CD4-positive, alpha-beta T cell (primary cell): ENCODE measurements at regions not wholly inside any gene's neighbourhood (a gene's known extent, or its start where the extent isn't known, plus 50 kb on each side); places are given as distances from the start of the nearest gene placed in this dataset.

Experiments used
- ATAC-seq: fragments of 200-7000 bp; cut with Tn5 transposase; one replicate; pipeline ENCODE4 v1.10.0; 2022; ENCODE audit warnings: mild to moderate bottlenecking; ENCODE audit not compliant: poor library complexity
- CTCF ChIA-PET: fragments of 350-600 bp; sonication (Branson Sonifier 250); formaldehyde crosslinking; loops from one replicate; lab custom pipeline; 2021; ENCODE audit warnings: antibody characterized with exemption, inconsistent platforms; lab: Charles Lee
- POLR2A ChIA-PET: fragments of 350-600 bp; sonication (Branson Sonifier 250); formaldehyde crosslinking; loops from one replicate; lab custom pipeline; 2021; ENCODE audit warnings: antibody characterized with exemption, inconsistent platforms; lab: Charles Lee
- DNase-seq, 14 experiments: peaks; one replicate each; pipeline ENCODE4 v3.0.0-alpha.2; 2013 to 2020; ENCODE audit warnings: mixed read lengths in 2 of 14
- H3K27ac ChIP-seq, 2 donors: one replicate each; pipeline versions ENCODE4 v1.5.1 to v1.7.0; 2013; ENCODE audit warnings: low read length in 2 of 2, low read depth in 1 of 2, mild to moderate bottlenecking in 1 of 2
- H3K27me3 ChIP-seq, 2 experiments: 1 replicate in 1 of 2; 2 replicates in 1 of 2; pipeline versions ENCODE4 v1.6.1 to v1.7.0; 2013; ENCODE audit warnings: low read length in 2 of 2, control low read depth in 1 of 2, mild to moderate bottlenecking in 1 of 2, moderate library complexity in 1 of 2; ENCODE audit not compliant: insufficient read depth in 2 of 2, control insufficient read depth in 1 of 2
- H3K36me3 ChIP-seq: one replicate; pipeline ENCODE4 v1.6.1; 2013; ENCODE audit warnings: low read length, control low read depth; ENCODE audit not compliant: insufficient read depth
- H3K4me1 ChIP-seq: one replicate; pipeline ENCODE4 v1.6.1; 2013; ENCODE audit warnings: low read length, control low read depth; ENCODE audit not compliant: insufficient read depth
- H3K4me3 ChIP-seq: one replicate; pipeline ENCODE4 v1.5.1; 2013; ENCODE audit warnings: mild to moderate bottlenecking, low read length, moderate library complexity
- H3K9me3 ChIP-seq, 2 experiments: 1 replicate in 1 of 2; 2 replicates in 1 of 2; pipeline versions ENCODE4 v1.6.1 to v1.7.0; 2013; ENCODE audit warnings: low read length in 2 of 2, mild to moderate bottlenecking in 2 of 2, control low read depth in 1 of 2, moderate library complexity in 1 of 2; ENCODE audit not compliant: control insufficient read depth in 1 of 2, insufficient read depth in 1 of 2
- H3K27ac Mint-ChIP-seq: one replicate; pipeline ENCODE4 v1.8.0; 2020; ENCODE audit warnings: mixed read lengths
- H3K27me3 Mint-ChIP-seq: one replicate; pipeline ENCODE4 v1.8.0; 2021; ENCODE audit warnings: mixed read lengths
- H3K36me3 Mint-ChIP-seq: one replicate; pipeline ENCODE4 v1.8.0; 2021; ENCODE audit warnings: low read depth, mixed read lengths
- H3K4me1 Mint-ChIP-seq: one replicate; pipeline ENCODE4 v1.8.0; 2021; ENCODE audit warnings: low read depth, mixed read lengths
- H3K4me3 Mint-ChIP-seq: one replicate; pipeline ENCODE4 v1.8.0; 2020; ENCODE audit warnings: mild to moderate bottlenecking, mixed read lengths
- H3K9me3 Mint-ChIP-seq: one replicate; pipeline ENCODE4 v1.8.0; 2020; ENCODE audit warnings: mixed read lengths
- intact Hi-C, 2 experiments: fragments of 100-400 bp; cut with DNase I in 1 of 2; cut with micrococcal nuclease in 1 of 2; formaldehyde crosslinking; loops; one replicate each; pipeline versions ENCODE4 v1.15.1 to v1.9.0; 2023 to 2025; cut with DNase I, micrococcal nuclease
- TF ChIP-seq, protein P1 (sequence below): fragments of 200-600 bp; IDR thresholded peaks from one replicate; pipeline ENCODE4 v1.8.0; 2022; ENCODE audit warnings: antibody characterized with exemption, mild to moderate bottlenecking

DNA sequence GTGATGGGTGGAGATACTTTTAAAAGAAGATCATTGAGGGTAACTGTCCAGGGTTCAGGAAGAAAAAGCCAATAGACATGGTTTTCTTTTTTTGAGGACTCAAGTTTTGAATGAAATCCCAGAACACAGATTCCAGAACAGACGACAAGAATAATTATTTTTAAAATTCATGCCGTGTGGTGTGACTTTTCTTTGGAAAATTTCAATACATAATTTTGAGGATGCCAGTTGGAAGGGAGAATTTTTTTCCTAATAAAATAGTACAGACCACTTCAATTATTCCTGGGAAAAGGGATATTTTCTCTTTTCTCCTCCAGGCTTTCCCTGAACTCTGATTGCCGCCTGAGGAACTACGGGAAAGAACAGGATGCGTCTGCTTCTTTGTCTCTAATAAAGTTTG lies 951.4 kb downstream of the KCNMA1 start:
- Mint-ChIP-seq H3K4me1 (no peaks in the 10 kb centered on the region), H3K9me3 (peaks cover 12% of the 10 kb centered on the region), H3K36me3 (no peaks in the 10 kb centered on the region), H3K27ac (no peak overlapping the region), H3K4me3 (no peak overlapping the region), H3K27me3 (no peaks in the 10 kb centered on the region)
- DNase-seq (no peak), ATAC-seq (no peak)
- TF ChIP-seq, protein P1, sequence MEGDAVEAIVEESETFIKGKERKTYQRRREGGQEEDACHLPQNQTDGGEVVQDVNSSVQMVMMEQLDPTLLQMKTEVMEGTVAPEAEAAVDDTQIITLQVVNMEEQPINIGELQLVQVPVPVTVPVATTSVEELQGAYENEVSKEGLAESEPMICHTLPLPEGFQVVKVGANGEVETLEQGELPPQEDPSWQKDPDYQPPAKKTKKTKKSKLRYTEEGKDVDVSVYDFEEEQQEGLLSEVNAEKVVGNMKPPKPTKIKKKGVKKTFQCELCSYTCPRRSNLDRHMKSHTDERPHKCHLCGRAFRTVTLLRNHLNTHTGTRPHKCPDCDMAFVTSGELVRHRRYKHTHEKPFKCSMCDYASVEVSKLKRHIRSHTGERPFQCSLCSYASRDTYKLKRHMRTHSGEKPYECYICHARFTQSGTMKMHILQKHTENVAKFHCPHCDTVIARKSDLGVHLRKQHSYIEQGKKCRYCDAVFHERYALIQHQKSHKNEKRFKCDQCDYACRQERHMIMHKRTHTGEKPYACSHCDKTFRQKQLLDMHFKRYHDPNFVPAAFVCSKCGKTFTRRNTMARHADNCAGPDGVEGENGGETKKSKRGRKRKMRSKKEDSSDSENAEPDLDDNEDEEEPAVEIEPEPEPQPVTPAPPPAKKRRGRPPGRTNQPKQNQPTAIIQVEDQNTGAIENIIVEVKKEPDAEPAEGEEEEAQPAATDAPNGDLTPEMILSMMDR: no peak
- ChIA-PET CTCF (no interaction called here), POLR2A (no interaction called here)
- Histone ChIP-seq H3K4me3 (no peak overlapping the region), H3K27ac (no peak overlapping the region), H3K27me3 (no peaks in the 10 kb centered on the region), H3K36me3 (no peaks in the 10 kb centered on the region), H3K4me1 (no peaks in the 10 kb centered on the region), H3K9me3 (peaks cover 0 to 5% of the 10 kb centered on the region in 2 experiments)
- intact Hi-C loops: no loop called here

DNA sequence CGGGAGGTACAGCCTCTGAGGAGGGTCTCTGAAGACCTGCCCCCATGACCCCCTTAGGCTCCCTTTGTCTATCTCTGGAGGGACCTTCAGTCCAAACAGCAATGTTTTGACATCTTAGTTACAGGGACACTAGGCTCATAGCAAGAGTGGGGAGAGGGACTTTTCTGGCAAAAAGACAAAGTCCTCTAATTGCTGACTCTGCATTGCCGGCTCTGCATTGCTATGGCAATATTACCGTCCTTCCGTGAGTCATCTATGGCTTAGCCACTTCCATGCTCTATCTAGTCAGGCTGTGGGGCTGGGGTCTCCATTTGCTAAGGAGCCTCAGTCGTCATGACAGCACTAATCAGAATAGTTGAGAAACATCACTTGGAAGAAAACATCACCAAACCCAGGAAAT lies 952.6 kb downstream of the KCNMA1 start:
- H3K27me3 ChIP-seq: no peaks in the 10 kb centered on the region
- Mint-ChIP-seq H3K4me1 (no peaks in the 10 kb centered on the region), H3K4me3 (no peak overlapping the region), H3K27me3 (no peaks in the 10 kb centered on the region), H3K27ac (no peak overlapping the region), H3K9me3 (peaks cover 10% of the 10 kb centered on the region), H3K36me3 (no peaks in the 10 kb centered on the region)
- DNase-seq (no peak), ATAC-seq (no peak)
- POLR2A ChIA-PET: no interaction called here
- H3K4me3 ChIP-seq: no peak overlapping the region
- TF ChIP-seq, protein P1: no peak
- H3K9me3 ChIP-seq: peaks cover 0 to 5% of the 10 kb centered on the region in 2 experiments
- H3K36me3 ChIP-seq: no peaks in the 10 kb centered on the region
- CTCF ChIA-PET: no interaction called here
- no peak overlapping the region for H3K27ac ChIP-seq
- no peaks in the 10 kb centered on the region for H3K4me1 ChIP-seq
- intact Hi-C loops: no loop called here

DNA sequence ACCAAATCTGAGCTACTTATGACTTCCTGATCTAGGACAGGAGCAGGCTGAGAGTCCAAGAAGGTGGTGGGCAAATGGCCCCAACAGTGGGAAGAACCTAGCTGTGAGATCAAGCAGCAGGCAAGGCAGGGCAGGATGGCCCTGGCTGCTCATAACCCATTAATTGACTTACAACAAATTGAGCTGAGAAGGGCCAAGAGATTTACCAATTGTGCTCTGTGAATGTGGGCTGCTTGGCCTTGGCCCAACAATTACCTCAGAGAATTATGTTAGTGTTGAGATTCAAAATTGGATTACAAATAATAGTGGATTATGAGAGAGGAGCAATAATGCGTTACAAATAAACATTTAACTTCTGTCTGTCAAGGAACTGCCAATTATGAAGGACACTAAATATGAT lies 956.5 kb downstream of the KCNMA1 start:
- no peak overlapping the region for H3K27ac ChIP-seq
- H3K9me3 ChIP-seq: peaks cover 0 to 2% of the 10 kb centered on the region in 2 experiments
- H3K36me3 ChIP-seq: no peaks in the 10 kb centered on the region
- Mint-ChIP-seq H3K27ac (no peak overlapping the region), H3K4me3 (no peak overlapping the region), H3K4me1 (no peaks in the 10 kb centered on the region), H3K27me3 (no peaks in the 10 kb centered on the region), H3K9me3 (peaks cover 2% of the 10 kb centered on the region), H3K36me3 (no peaks in the 10 kb centered on the region)
- ATAC-seq: no peak
- POLR2A ChIA-PET: no interaction called here
- CTCF ChIA-PET: no interaction called here
- DNase-seq: no peak
- intact Hi-C loops: no loop called here
- H3K27me3 ChIP-seq: no peaks in the 10 kb centered on the region
- TF ChIP-seq, protein P1: no peak
- H3K4me3 ChIP-seq: no peak overlapping the region
- H3K4me1 ChIP-seq: no peaks in the 10 kb centered on the region
